H1 (cell line): ENCODE measurements at regions not wholly inside any gene's neighbourhood (a gene's known extent, or its start where the extent isn't known, plus 50 kb on each side); places are given as distances from the start of the nearest gene placed in this dataset.

Experiments
- CTCF ChIA-PET: fragments of 300-600 bp; sonication (Branson Sonifier 250); formaldehyde crosslinking; loops from one replicate; lab custom pipeline; 2021; ENCODE audit not compliant: partially characterized antibody; lab: Charles Lee
- POLR2A ChIA-PET: fragments of 300-600 bp; sonication (Branson Sonifier 250); formaldehyde crosslinking; loops from one replicate; lab custom pipeline; 2021; ENCODE audit warnings: inconsistent platforms; ENCODE audit not compliant: partially characterized antibody; lab: Charles Lee
- DNase-seq, 2 experiments: peaks; one replicate each; pipeline versions ENCODE4 v3.0.0 to v3.0.0-alpha.2; 2010 to 2022; ENCODE audit warnings: low spot score in 2 of 2, low read depth in 1 of 2, mixed read lengths in 1 of 2
- FAIRE-seq: peaks from 2 replicates; lab custom pipeline; 2011; peaks lifted over from hg19 to GRCh38; lab: Jason Lieb, UNC
- H2AFZ ChIP-seq: 2 replicates; pipeline ENCODE4 v1.8.1; 2012; ENCODE audit warnings: low read length, inconsistent platforms
- H2AK5ac ChIP-seq: 2 replicates; pipeline ENCODE4 v1.6.1; 2013; ENCODE audit warnings: low read depth, low read length
- H2BK120ac ChIP-seq: replicated peaks from 2 replicates; pipeline ENCODE3; 2013; ENCODE audit warnings: low read depth, low read length, inconsistent platforms
- H2BK12ac ChIP-seq: 2 replicates; pipeline ENCODE4 v1.6.1; 2013; ENCODE audit warnings: low read depth, low read length
- H2BK15ac ChIP-seq: 2 replicates; pipeline ENCODE4 v1.6.1; 2013; ENCODE audit warnings: low read length
- H2BK20ac ChIP-seq: 2 replicates; pipeline ENCODE4 v1.6.1; 2013; ENCODE audit warnings: low read length
- H2BK5ac ChIP-seq: 2 replicates; pipeline ENCODE4 v1.6.1; 2013; ENCODE audit warnings: low read depth, low read length
- H3K14ac ChIP-seq: 2 replicates; pipeline ENCODE4 v1.6.1; 2013; ENCODE audit warnings: inconsistent platforms; ENCODE audit not compliant: insufficient read length
- H3K18ac ChIP-seq: 2 replicates; pipeline ENCODE4 v1.6.1; 2013; ENCODE audit warnings: low read length; ENCODE audit errors: extremely low read depth
- H3K23ac ChIP-seq: 2 replicates; pipeline ENCODE4 v1.6.1; 2013; ENCODE audit warnings: inconsistent platforms; ENCODE audit not compliant: insufficient read length
- H3K23me2 ChIP-seq: 2 replicates; pipeline ENCODE4 v1.6.1; 2013; ENCODE audit warnings: low read depth, low read length
- H3K27ac ChIP-seq: 2 replicates; pipeline ENCODE4 v1.6.1; 2011; ENCODE audit warnings: low read depth, low read length, inconsistent platforms
- H3K27me3 ChIP-seq, 4 experiments: replicated peaks in 1 of 4; 1 replicate in 1 of 4; 2 replicates in 3 of 4; pipeline versions ENCODE4 v1.6.1 to v1.8.1; 2011 to 2013; ENCODE audit warnings: low read length in 3 of 4, mild to moderate bottlenecking in 3 of 4, inconsistent platforms in 2 of 4, mixed read lengths in 2 of 4, moderate library complexity in 1 of 4; ENCODE audit not compliant: control insufficient read depth in 3 of 4, insufficient read depth in 3 of 4; ENCODE audit errors: extremely low read depth in 1 of 4
- H3K36me3 ChIP-seq, 4 experiments: 2 replicates each; pipeline versions ENCODE4 v1.6.1 to v1.8.1; 2011 to 2013; ENCODE audit warnings: mild to moderate bottlenecking in 4 of 4, low read length in 3 of 4, moderate library complexity in 2 of 4, control low read depth in 1 of 4, inconsistent platforms in 1 of 4; ENCODE audit not compliant: insufficient read depth in 4 of 4, control insufficient read depth in 2 of 4
- H3K4ac ChIP-seq: replicated peaks from 2 replicates; pipeline ENCODE3; 2013; ENCODE audit warnings: low read length, low read depth, mixed read lengths, inconsistent platforms; ENCODE audit not compliant: insufficient read length
- H3K4me1 ChIP-seq, 4 experiments: replicated peaks in 1 of 4; 1 replicate in 1 of 4; 2 replicates in 3 of 4; pipeline versions ENCODE4 v1.6.1 to v1.8.1; 2011 to 2013; ENCODE audit warnings: low read length in 3 of 4, inconsistent platforms in 2 of 4, mixed read lengths in 1 of 4; ENCODE audit not compliant: insufficient read depth in 4 of 4, control insufficient read depth in 3 of 4
- H3K4me2 ChIP-seq, 2 experiments: 2 replicates each; pipeline versions ENCODE4 v1.6.1 to v1.8.1; 2011 to 2013; ENCODE audit warnings: low read depth in 2 of 2, low read length in 2 of 2, control low read depth in 1 of 2, inconsistent platforms in 1 of 2, mild to moderate bottlenecking in 1 of 2; ENCODE audit not compliant: insufficient read depth in 1 of 2
- H3K4me3 ChIP-seq, 4 experiments: fragments of 200-600, 300-600 bp in 1 of 4; sonication (generic), shearing (Covaris generic), sonication (Bioruptor Twin) in 1 of 4; 2 replicates each; pipeline versions ENCODE4 v1.5.1 to v1.8.1; 2011 to 2016; ENCODE audit warnings: low read length in 4 of 4, low read depth in 3 of 4, control low read depth in 2 of 4, inconsistent platforms in 2 of 4, mild to moderate bottlenecking in 2 of 4, mixed read lengths in 1 of 4, moderate library complexity in 1 of 4; ENCODE audit not compliant: insufficient read depth in 2 of 4; ENCODE audit errors: extremely low read depth in 1 of 4
- H3K56ac ChIP-seq: replicated peaks from 2 replicates; pipeline ENCODE3; 2013; ENCODE audit warnings: low read depth, mild to moderate bottlenecking, mixed read lengths, low read length, inconsistent platforms; ENCODE audit not compliant: insufficient read length
- H3K79me1 ChIP-seq: 2 replicates; pipeline ENCODE4 v1.6.1; 2013; ENCODE audit warnings: low read depth, low read length, control low read depth
- H3K79me2 ChIP-seq, 2 experiments: 2 replicates each; pipeline versions ENCODE4 v1.6.1 to v1.8.1; 2012 to 2013; ENCODE audit warnings: low read length in 2 of 2, mild to moderate bottlenecking in 2 of 2, inconsistent platforms in 1 of 2; ENCODE audit not compliant: insufficient read depth in 2 of 2, control insufficient read depth in 1 of 2
- H3K9ac ChIP-seq, 4 experiments: replicated peaks in 1 of 4; 1 replicate in 1 of 4; 2 replicates in 3 of 4; pipeline versions ENCODE4 v1.6.1 to v1.8.1; 2011 to 2013; ENCODE audit warnings: low read depth in 3 of 4, low read length in 3 of 4, control low read depth in 2 of 4, mild to moderate bottlenecking in 2 of 4, moderate library complexity in 2 of 4, inconsistent platforms in 1 of 4; ENCODE audit errors: extremely low read depth in 1 of 4
- H3K9me3 ChIP-seq, 2 experiments: 2 replicates each; pipeline versions ENCODE4 v1.6.1 to v1.8.1; 2012 to 2013; ENCODE audit warnings: mild to moderate bottlenecking in 2 of 2, moderate library complexity in 2 of 2, control low read depth in 1 of 2, inconsistent platforms in 1 of 2, low read depth in 1 of 2, low read length in 1 of 2, mixed read lengths in 1 of 2; ENCODE audit not compliant: insufficient read depth in 2 of 2
- H4K20me1 ChIP-seq, 2 experiments: replicated peaks in 1 of 2; 2 replicates each; pipeline versions ENCODE3 to v1.8.1; 2011 to 2013; ENCODE audit warnings: inconsistent platforms in 2 of 2, low read length in 2 of 2, mild to moderate bottlenecking in 1 of 2; ENCODE audit not compliant: insufficient read depth in 2 of 2, control insufficient read depth in 1 of 2
- H4K5ac ChIP-seq: 2 replicates; pipeline ENCODE4 v1.6.1; 2013; ENCODE audit warnings: low read length, low read depth, mixed read lengths, inconsistent platforms; ENCODE audit not compliant: insufficient read length
- H4K8ac ChIP-seq: 2 replicates; pipeline ENCODE4 v1.8.0; 2013; ENCODE audit warnings: mild to moderate bottlenecking, moderate library complexity, low read length, inconsistent platforms; ENCODE audit not compliant: insufficient read depth; ENCODE audit errors: extremely low read depth
- H4K91ac ChIP-seq: replicated peaks from 2 replicates; pipeline ENCODE3; 2013; ENCODE audit warnings: low read length, mixed read lengths, inconsistent platforms; ENCODE audit not compliant: insufficient read length
- BACH1 ChIP-seq: IDR thresholded peaks from 2 replicates; pipeline ENCODE4 v1.6.1; 2012; ENCODE audit warnings: low read length, improper control_type of control experiment
- CHD2 ChIP-seq: IDR thresholded peaks from 2 replicates; pipeline ENCODE4 v1.6.1; 2012; ENCODE audit warnings: low read length, improper control_type of control experiment
- CREB1 ChIP-seq: IDR thresholded peaks from 2 replicates; pipeline ENCODE4 v1.6.1; 2012; ENCODE audit warnings: inconsistent platforms
- EP300 ChIP-seq, 2 experiments: IDR thresholded peaks; 1 replicate in 1 of 2; 2 replicates in 1 of 2; pipeline ENCODE4 v1.6.1; 2011 to 2012; ENCODE audit warnings: low read depth in 2 of 2, low read length in 2 of 2, mild to moderate bottlenecking in 2 of 2, borderline replicate concordance in 1 of 2, inconsistent platforms in 1 of 2, moderate library complexity in 1 of 2
- GTF2F1 ChIP-seq: IDR thresholded peaks from 2 replicates; pipeline ENCODE4 v1.6.1; 2012; ENCODE audit warnings: low read depth, low read length, improper control_type of control experiment, borderline replicate concordance
- HDAC2 ChIP-seq, 2 experiments: fragments of 300-600 bp in 1 of 2; sonication (generic) in 1 of 2; IDR thresholded peaks; 2 replicates each; pipeline ENCODE4 v1.6.1; 2011 to 2012; ENCODE audit warnings: low read depth in 2 of 2, low read length in 2 of 2, mild to moderate bottlenecking in 2 of 2, moderate library complexity in 2 of 2, borderline replicate concordance in 1 of 2, inconsistent platforms in 1 of 2
- KDM1A ChIP-seq: fragments of 200-600, 300-600 bp; sonication (generic); IDR thresholded peaks from 2 replicates; pipeline ENCODE4 v1.7.1; 2016; ENCODE audit warnings: mild to moderate bottlenecking, low read length, borderline replicate concordance
- NANOG ChIP-seq: IDR thresholded peaks from 2 replicates; pipeline ENCODE4 v1.6.1; 2011; ENCODE audit warnings: low read length, low read depth, mild to moderate bottlenecking, inconsistent platforms; ENCODE audit not compliant: insufficient read depth, poor library complexity, severe bottlenecking
- NRF1 ChIP-seq: IDR thresholded peaks from 2 replicates; pipeline ENCODE4 v1.6.1; 2011; ENCODE audit warnings: mild to moderate bottlenecking, low read depth, low read length, improper control_type of control experiment
- RFX5 ChIP-seq: IDR thresholded peaks from 2 replicates; pipeline ENCODE4 v1.6.1; 2011; ENCODE audit warnings: low read depth, low read length, improper control_type of control experiment, borderline replicate concordance
- WGBS, 2 experiments: shearing (Covaris generic) in 1 of 2; methylation state at CpG; one replicate each; pipeline versions ENCODE4 v1.1.6 to v1.1.7; 2013 to 2015; ENCODE audit warnings: low lambda C conversion rate in 2 of 2, mixed read lengths in 2 of 2, inconsistent platforms in 1 of 2, low coverage in 1 of 2, missing lambda C conversion rate in 1 of 2; ENCODE audit not compliant: insufficient replicate concordance in 2 of 2, insufficient coverage in 1 of 2, insufficient read length in 1 of 2; ENCODE audit errors: extremely low coverage in 1 of 2, missing lambda C conversion rate in 1 of 2; 5-methylcytosine and 5-hydroxymethylcytosine counted together
- TF ChIP-seq, protein P1 (sequence below), 3 experiments: IDR thresholded peaks; 1 replicate in 2 of 3; 2 replicates in 1 of 3; pipeline versions ENCODE4 v1.5.1 to v1.6.1; 2011; ENCODE audit warnings: low read length in 3 of 3, mild to moderate bottlenecking in 3 of 3, inconsistent platforms in 2 of 3, low read depth in 1 of 3, moderate library complexity in 1 of 3; ENCODE audit not compliant: insufficient read depth in 1 of 3; ENCODE audit errors: control extremely low read depth in 1 of 3

- no peaks in the 10 kb centered on the region for H3K36me3 ChIP-seq
- WGBS, 2 experiments: 94% methylated on average over 2 of the region's 2 CpGs; no CpG with 5 or more reads in 1 of the 2 experiments
- FAIRE-seq (no peak), DNase-seq (no peak)
- no peak overlapping the region for H2BK12ac ChIP-seq
- H3K79me2 ChIP-seq: no peaks in the 10 kb centered on the region
- POLR2A ChIA-PET: no interaction called here
- H2BK5ac ChIP-seq: no peak overlapping the region
- no peak overlapping the region for H3K14ac ChIP-seq
- H2AFZ ChIP-seq: no peak overlapping the region
- no peak overlapping the region for H2BK120ac ChIP-seq
- no peak overlapping the region for H3K56ac ChIP-seq
- H4K20me1 ChIP-seq: no peaks in the 10 kb centered on the region
- no peak overlapping the region for H3K4ac ChIP-seq
- CTCF ChIA-PET: no interaction called here
- no peak overlapping the region for H3K4me3 ChIP-seq
- H3K79me1 ChIP-seq: no peaks in the 10 kb centered on the region
- H4K8ac ChIP-seq: no peak overlapping the region
- no peak overlapping the region for H4K91ac ChIP-seq
- H2AK5ac ChIP-seq: no peak overlapping the region
- no peak overlapping the region for H3K23ac ChIP-seq
- H2BK20ac ChIP-seq: no peak overlapping the region
- no peak overlapping the region for H2BK15ac ChIP-seq
- H3K4me1 ChIP-seq: no peaks in the 10 kb centered on the region
- no peak overlapping the region for H3K9ac ChIP-seq
- no peak overlapping the region for H4K5ac ChIP-seq
- H3K27me3 ChIP-seq: no peaks in the 10 kb centered on the region
- no peak overlapping the region for H3K27ac ChIP-seq
- H3K9me3 ChIP-seq: no peaks in the 10 kb centered on the region
- H3K4me2 ChIP-seq: no peak overlapping the region
- no peak overlapping the region for H3K18ac ChIP-seq
- no peaks in the 10 kb centered on the region for H3K23me2 ChIP-seq
- TF ChIP-seq CREB1 (no peak), HDAC2 (IDR thresholded peaks at IDR 0.05; ENCODE audit: borderline replicate concordance in 1 of 2, low read depth in 2 of 2, low read length in 2 of 2) (no peak), NRF1 (no peak), GTF2F1 (no peak), NANOG (no peak), BACH1 (no peak), CHD2 (no peak), KDM1A (no peak), RFX5 (no peak), EP300 (IDR thresholded peaks at IDR 0.05; ENCODE audit: borderline replicate concordance in 1 of 2, low read depth in 2 of 2, low read length in 2 of 2) (no peak)
- TF ChIP-seq, protein P1, sequence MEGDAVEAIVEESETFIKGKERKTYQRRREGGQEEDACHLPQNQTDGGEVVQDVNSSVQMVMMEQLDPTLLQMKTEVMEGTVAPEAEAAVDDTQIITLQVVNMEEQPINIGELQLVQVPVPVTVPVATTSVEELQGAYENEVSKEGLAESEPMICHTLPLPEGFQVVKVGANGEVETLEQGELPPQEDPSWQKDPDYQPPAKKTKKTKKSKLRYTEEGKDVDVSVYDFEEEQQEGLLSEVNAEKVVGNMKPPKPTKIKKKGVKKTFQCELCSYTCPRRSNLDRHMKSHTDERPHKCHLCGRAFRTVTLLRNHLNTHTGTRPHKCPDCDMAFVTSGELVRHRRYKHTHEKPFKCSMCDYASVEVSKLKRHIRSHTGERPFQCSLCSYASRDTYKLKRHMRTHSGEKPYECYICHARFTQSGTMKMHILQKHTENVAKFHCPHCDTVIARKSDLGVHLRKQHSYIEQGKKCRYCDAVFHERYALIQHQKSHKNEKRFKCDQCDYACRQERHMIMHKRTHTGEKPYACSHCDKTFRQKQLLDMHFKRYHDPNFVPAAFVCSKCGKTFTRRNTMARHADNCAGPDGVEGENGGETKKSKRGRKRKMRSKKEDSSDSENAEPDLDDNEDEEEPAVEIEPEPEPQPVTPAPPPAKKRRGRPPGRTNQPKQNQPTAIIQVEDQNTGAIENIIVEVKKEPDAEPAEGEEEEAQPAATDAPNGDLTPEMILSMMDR (IDR thresholded peaks at IDR 0.05; ENCODE audit: control extremely low read depth in 1 of 3, insufficient read depth in 1 of 3, low read depth in 1 of 3, low read length in 3 of 3): no peak
Observed at GRCh38 chr13:86692291-86692690, 893.1 kb upstream of the SLITRK6 start.
